ENCODE measurements at regions not wholly inside any gene's neighbourhood (a gene's known extent, or its start where the extent isn't known, plus 50 kb on each side); places are given as distances from the start of the nearest gene placed in this dataset.

DNA sequence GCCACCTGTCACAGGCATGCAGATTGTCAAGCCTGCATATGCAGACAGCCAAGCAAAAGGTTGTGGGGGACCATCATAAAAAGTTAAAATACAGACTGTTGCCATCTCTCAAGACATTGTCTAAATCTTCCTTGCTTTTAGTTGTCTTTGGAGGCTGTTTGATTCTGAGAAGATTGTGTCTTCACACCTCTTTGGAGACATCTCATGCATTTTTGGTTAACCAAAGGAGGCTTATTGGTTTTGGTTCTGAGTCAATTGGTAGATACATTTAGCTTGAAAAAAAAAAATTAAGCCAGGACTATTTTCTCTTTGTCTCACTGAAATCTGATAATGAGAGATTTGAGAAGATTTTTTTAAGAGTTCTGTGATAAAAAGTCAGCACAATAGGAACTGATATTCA lies 217.6 kb downstream of the LYPLAL1 start:
- H3K4me3 ChIP-seq, result no peak overlapping the region
- no peaks in the 10 kb centered on the region for H3K4me1 ChIP-seq (replicated peaks in 1 of 2)
- intact Hi-C loops (cut with DNase I), result no loop called here
- no peaks in the 10 kb centered on the region for H3K9me3 ChIP-seq (replicated peaks in 1 of 3)
- H3K27ac ChIP-seq, result no peak overlapping the region
- no peaks in the 10 kb centered on the region for H3K36me3 ChIP-seq (replicated peaks in 1 of 2)
- no peaks in the 10 kb centered on the region for H3K27me3 ChIP-seq
- DNase-seq, result no peak
- no peak for TF ChIP-seq POLR2A (IDR thresholded peaks at IDR 0.05)
- TF ChIP-seq, protein P1, sequence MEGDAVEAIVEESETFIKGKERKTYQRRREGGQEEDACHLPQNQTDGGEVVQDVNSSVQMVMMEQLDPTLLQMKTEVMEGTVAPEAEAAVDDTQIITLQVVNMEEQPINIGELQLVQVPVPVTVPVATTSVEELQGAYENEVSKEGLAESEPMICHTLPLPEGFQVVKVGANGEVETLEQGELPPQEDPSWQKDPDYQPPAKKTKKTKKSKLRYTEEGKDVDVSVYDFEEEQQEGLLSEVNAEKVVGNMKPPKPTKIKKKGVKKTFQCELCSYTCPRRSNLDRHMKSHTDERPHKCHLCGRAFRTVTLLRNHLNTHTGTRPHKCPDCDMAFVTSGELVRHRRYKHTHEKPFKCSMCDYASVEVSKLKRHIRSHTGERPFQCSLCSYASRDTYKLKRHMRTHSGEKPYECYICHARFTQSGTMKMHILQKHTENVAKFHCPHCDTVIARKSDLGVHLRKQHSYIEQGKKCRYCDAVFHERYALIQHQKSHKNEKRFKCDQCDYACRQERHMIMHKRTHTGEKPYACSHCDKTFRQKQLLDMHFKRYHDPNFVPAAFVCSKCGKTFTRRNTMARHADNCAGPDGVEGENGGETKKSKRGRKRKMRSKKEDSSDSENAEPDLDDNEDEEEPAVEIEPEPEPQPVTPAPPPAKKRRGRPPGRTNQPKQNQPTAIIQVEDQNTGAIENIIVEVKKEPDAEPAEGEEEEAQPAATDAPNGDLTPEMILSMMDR (IDR thresholded peaks at IDR 0.05), result no peak

DNA sequence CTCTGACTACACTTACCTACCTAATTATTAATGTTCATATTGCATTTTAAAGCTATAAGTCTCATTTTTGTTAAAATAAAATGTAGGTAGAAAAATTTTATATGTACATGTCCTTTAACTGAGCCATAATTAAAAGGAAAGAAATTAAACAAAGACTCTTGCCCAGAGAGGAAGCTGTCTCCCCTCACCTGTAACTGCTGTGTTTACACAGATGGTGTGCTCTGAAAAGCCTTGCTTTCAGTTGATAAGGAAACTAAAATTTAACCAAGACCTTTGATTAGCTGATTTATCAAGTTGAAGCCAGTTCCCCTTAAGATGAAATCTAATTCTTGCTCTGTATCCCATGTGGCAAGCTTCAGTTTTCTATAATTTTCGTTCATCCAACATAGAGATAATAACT lies 213.5 kb downstream of the LYPLAL1 start:
- Histone ChIP-seq H3K4me3 (no peak overlapping the region), H3K27me3 (no peaks in the 10 kb centered on the region), H3K9me3 (replicated peaks in 1 of 3) (no peaks in the 10 kb centered on the region), H3K36me3 (replicated peaks in 1 of 2) (no peaks in the 10 kb centered on the region), H3K27ac (no peak overlapping the region), H3K4me1 (replicated peaks in 1 of 2) (no peaks in the 10 kb centered on the region)
- DNase-seq, result no peak
- TF ChIP-seq, protein P1 (IDR thresholded peaks at IDR 0.05), result no peak
- no peak for TF ChIP-seq POLR2A (IDR thresholded peaks at IDR 0.05)
- intact Hi-C loops (cut with DNase I), result no loop called here
- WGBS, 4 donors, result 62 to 79% (median 67%) methylated on average over 1 of the region's 1 CpG

- H3K9me3 ChIP-seq (replicated peaks in 1 of 3), result no peaks in the 10 kb centered on the region
- DNase-seq, result peak; percentile 41 to 76 (median 72)
- no peaks in the 10 kb centered on the region for H3K27me3 ChIP-seq
- intact Hi-C loops (cut with DNase I), result no loop called here
- no peaks in the 10 kb centered on the region for H3K36me3 ChIP-seq (replicated peaks in 1 of 2)
- no peaks in the 10 kb centered on the region for H3K4me1 ChIP-seq (replicated peaks in 1 of 2)
- no peak overlapping the region for H3K4me3 ChIP-seq
- TF ChIP-seq, protein P1 (IDR thresholded peaks at IDR 0.05), result peak; percentile 60 to 77 (median 69)
- no peak for TF ChIP-seq POLR2A (IDR thresholded peaks at IDR 0.05)
- 40 to 56% (median 48%) methylated on average over 3 of the region's 3 CpGs for WGBS, 4 donors
- no peak overlapping the region for H3K27ac ChIP-seq
Observed at GRCh38 chr1:219385787-219386427, 212.2 kb downstream of the LYPLAL1 start.

- H3K4me3 ChIP-seq, result no peak overlapping the region
- no peaks in the 10 kb centered on the region for H3K4me1 ChIP-seq (replicated peaks in 1 of 2)
- no peaks in the 10 kb centered on the region for H3K36me3 ChIP-seq (replicated peaks in 1 of 2)
- intact Hi-C loops (cut with DNase I), result no loop called here
- TF ChIP-seq, protein P1 (IDR thresholded peaks at IDR 0.05), result no peak
- no peak for TF ChIP-seq POLR2A (IDR thresholded peaks at IDR 0.05)
- H3K27me3 ChIP-seq, result no peaks in the 10 kb centered on the region
- no peaks in the 10 kb centered on the region for H3K9me3 ChIP-seq (replicated peaks in 1 of 3)
- no peak for DNase-seq
- no peak overlapping the region for H3K27ac ChIP-seq
Observed at GRCh38 chr1:219383281-219383680, 209.6 kb downstream of the LYPLAL1 start.

Data from adrenal gland (tissue), 9 donors.